Muscle of leg (tissue), 3 donors: ENCODE measurements at regions not wholly inside any gene's neighbourhood (a gene's known extent, or its start where the extent isn't known, plus 50 kb on each side); places are given as distances from the start of the nearest gene placed in this dataset.

Experiments used
- DNase-seq: peaks from one replicate; pipeline ENCODE4 v3.0.0; 2013
- H3K27ac ChIP-seq: one replicate; pipeline ENCODE4 v1.5.1; 2013; ENCODE audit warnings: mild to moderate bottlenecking, low read length, control low read depth
- H3K27me3 ChIP-seq: one replicate; pipeline ENCODE4 v1.6.1; 2013; ENCODE audit warnings: low read length; ENCODE audit not compliant: control insufficient read depth, insufficient read depth
- H3K36me3 ChIP-seq: one replicate; pipeline ENCODE4 v1.6.1; 2013; ENCODE audit warnings: low read length; ENCODE audit not compliant: control insufficient read depth, insufficient read depth
- H3K4me1 ChIP-seq: one replicate; pipeline ENCODE4 v1.6.1; 2013; ENCODE audit warnings: low read length; ENCODE audit not compliant: control insufficient read depth, insufficient read depth
- H3K4me3 ChIP-seq: one replicate; pipeline ENCODE4 v1.5.1; 2013; ENCODE audit warnings: low read length, control low read depth
- H3K9me3 ChIP-seq: replicated peaks from 2 replicates; pipeline ENCODE4 v1.6.1; 2013; ENCODE audit warnings: low read depth, low read length; ENCODE audit not compliant: control insufficient read depth
- WGBS: methylation state at CpG from one replicate; pipeline ENCODE4 v1.1.5; 2013; ENCODE audit warnings: missing lambda C conversion rate; ENCODE audit not compliant: insufficient coverage; 5-methylcytosine and 5-hydroxymethylcytosine counted together

GRCh38 chr17:45648642-45649041 lies 135.5 kb upstream of the CRHR1 start:
- H3K4me1 ChIP-seq: no peaks in the 10 kb centered on the region
- no peak for DNase-seq
- 71% methylated on average over 4 of the region's 6 CpGs for WGBS
- H3K27me3 ChIP-seq: peaks cover 19% of the 10 kb centered on the region
- H3K27ac ChIP-seq: no peak overlapping the region
- H3K36me3 ChIP-seq: no peaks in the 10 kb centered on the region
- no peak overlapping the region for H3K4me3 ChIP-seq
- no peaks in the 10 kb centered on the region for H3K9me3 ChIP-seq

- WGBS: 75% methylated on average over 4 of the region's 5 CpGs
- H3K27me3 ChIP-seq: peaks cover 19% of the 10 kb centered on the region
- no peak for DNase-seq
These were observed 134.3 kb upstream of the CRHR1 start for GRCh38 chr17:45649796-45650195.

GRCh38 chr17:45650561-45650960 lies 133.6 kb upstream of the CRHR1 start:
- WGBS: 38% methylated on average over 8 of the region's 10 CpGs
- Histone ChIP-seq H3K4me3 (no peak overlapping the region), H3K27me3 (peaks cover 19% of the 10 kb centered on the region), H3K27ac (no peak overlapping the region), H3K9me3 (no peaks in the 10 kb centered on the region), H3K36me3 (no peaks in the 10 kb centered on the region), H3K4me1 (no peaks in the 10 kb centered on the region)
- DNase-seq: no peak

More at GRCh38 chr17:45649796-45650195, 134.3 kb upstream of the CRHR1 start:
- Histone ChIP-seq H3K4me3 (no peak overlapping the region), H3K27ac (no peak overlapping the region), H3K9me3 (no peaks in the 10 kb centered on the region), H3K36me3 (no peaks in the 10 kb centered on the region), H3K4me1 (no peaks in the 10 kb centered on the region)

DNA sequence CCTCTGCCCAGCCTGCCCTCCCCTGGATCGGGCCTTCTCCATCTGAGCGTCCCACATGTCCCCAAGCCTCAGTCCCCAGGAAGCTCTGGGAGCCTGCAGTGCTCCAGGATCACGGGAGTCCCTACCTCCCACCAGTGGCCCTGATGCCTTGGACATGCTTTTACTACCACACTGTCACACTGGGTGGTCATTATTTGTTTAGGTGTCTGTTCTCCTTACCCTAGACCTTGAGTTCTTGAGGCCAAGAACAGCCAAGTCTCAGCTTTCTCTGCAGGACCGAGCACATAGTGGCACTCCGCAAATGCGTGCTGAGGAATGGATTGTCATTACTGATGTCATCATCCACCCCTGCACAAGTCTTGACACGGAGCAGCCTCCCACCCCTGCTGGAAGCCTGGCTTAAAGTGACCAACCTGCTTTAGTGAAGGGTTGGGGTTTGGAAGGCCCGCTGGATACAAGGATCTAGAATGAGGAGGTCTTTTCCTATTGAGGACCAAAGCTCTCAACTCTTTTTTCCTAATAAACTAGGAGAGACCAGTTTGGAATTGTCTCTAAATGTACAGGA lies 132.9 kb upstream of the CRHR1 start:
- Histone ChIP-seq H3K4me1 (no peaks in the 10 kb centered on the region), H3K4me3 (no peak overlapping the region), H3K27ac (no peak overlapping the region), H3K36me3 (no peaks in the 10 kb centered on the region), H3K9me3 (no peaks in the 10 kb centered on the region), H3K27me3 (peaks cover 18% of the 10 kb centered on the region)
- 57% methylated on average over 1 of the region's 8 CpGs for WGBS
- no peak for DNase-seq

GRCh38 chr17:45653616-45654015 lies 130.5 kb upstream of the CRHR1 start:
- peaks cover 14% of the 10 kb centered on the region for H3K27me3 ChIP-seq
- 49% methylated on average over 4 of the region's 4 CpGs for WGBS
- no peaks in the 10 kb centered on the region for H3K9me3 ChIP-seq
- no peak overlapping the region for H3K4me3 ChIP-seq
- no peaks in the 10 kb centered on the region for H3K4me1 ChIP-seq
- H3K27ac ChIP-seq: no peak overlapping the region
- H3K36me3 ChIP-seq: no peaks in the 10 kb centered on the region
- DNase-seq: no peak

- Histone ChIP-seq H3K4me3 (no peak overlapping the region), H3K27ac (no peak overlapping the region), H3K9me3 (no peaks in the 10 kb centered on the region), H3K27me3 (peaks cover 6% of the 10 kb centered on the region), H3K4me1 (no peaks in the 10 kb centered on the region), H3K36me3 (no peaks in the 10 kb centered on the region)
- WGBS: 83% methylated on average over 10 of the region's 11 CpGs
- DNase-seq: no peak
These were observed 127.5 kb upstream of the CRHR1 start for GRCh38 chr17:45656527-45657181.

GRCh38 chr17:45660474-45660873 lies 123.6 kb upstream of the CRHR1 start:
- Histone ChIP-seq H3K27ac (no peak overlapping the region), H3K4me3 (no peak overlapping the region), H3K4me1 (no peaks in the 10 kb centered on the region), H3K36me3 (no peaks in the 10 kb centered on the region), H3K9me3 (peaks cover 4% of the 10 kb centered on the region), H3K27me3 (peaks cover 14% of the 10 kb centered on the region)
- WGBS: 15% methylated on average over 3 of the region's 4 CpGs
- DNase-seq: no peak

DNA sequence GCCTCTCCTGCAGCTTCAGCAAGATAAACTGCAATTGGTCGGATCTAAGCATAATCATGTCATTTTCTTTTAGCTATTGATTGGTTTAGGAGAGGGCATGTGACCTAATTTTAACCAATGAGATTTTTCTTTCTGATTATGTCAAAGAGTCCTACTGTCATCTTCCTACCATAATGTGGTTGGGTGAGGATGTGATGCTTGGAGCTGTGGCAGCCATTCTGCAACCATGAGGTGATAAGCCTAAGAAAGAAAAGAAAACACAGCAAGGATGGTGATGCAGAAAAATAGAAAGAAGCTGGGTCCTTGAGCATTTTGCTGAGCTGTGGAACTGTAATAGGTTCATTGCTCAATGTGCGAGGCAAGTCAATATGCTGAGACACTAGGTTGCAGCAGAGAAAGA lies 121.7 kb upstream of the CRHR1 start:
- H3K4me3 ChIP-seq: no peak overlapping the region
- 92% methylated on average over 1 of the region's 2 CpGs for WGBS
- no peak for DNase-seq
- no peaks in the 10 kb centered on the region for H3K4me1 ChIP-seq
- H3K36me3 ChIP-seq: no peaks in the 10 kb centered on the region
- H3K27me3 ChIP-seq: peaks cover 18% of the 10 kb centered on the region
- H3K27ac ChIP-seq: no peak overlapping the region
- H3K9me3 ChIP-seq: peaks cover 4% of the 10 kb centered on the region

DNA sequence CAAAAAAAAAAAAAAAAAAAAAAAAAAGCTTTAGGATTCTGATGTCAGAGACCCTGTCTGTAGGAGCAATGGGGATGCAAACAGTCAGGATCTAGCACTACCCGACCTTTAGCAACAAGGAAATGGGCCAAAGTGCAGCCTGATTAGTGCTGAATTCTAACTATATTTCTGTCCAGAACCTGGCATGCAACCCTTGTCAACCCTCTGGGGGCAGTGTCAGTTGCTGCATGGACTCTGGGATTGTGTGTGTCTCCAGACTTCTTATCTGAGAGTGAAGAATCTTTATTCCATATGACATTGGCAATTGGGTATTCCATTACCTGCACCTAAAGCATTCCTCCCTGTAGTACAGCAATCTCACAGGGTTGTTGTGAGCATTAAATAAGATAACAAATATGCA lies 120.3 kb upstream of the CRHR1 start:
- DNase-seq: no peak
- Histone ChIP-seq H3K27me3 (peaks cover 18% of the 10 kb centered on the region), H3K36me3 (no peaks in the 10 kb centered on the region), H3K4me3 (no peak overlapping the region), H3K9me3 (peaks cover 4% of the 10 kb centered on the region), H3K4me1 (no peaks in the 10 kb centered on the region), H3K27ac (no peak overlapping the region)
- WGBS: no CpG with 5 or more reads among the region's 1 CpG

DNA sequence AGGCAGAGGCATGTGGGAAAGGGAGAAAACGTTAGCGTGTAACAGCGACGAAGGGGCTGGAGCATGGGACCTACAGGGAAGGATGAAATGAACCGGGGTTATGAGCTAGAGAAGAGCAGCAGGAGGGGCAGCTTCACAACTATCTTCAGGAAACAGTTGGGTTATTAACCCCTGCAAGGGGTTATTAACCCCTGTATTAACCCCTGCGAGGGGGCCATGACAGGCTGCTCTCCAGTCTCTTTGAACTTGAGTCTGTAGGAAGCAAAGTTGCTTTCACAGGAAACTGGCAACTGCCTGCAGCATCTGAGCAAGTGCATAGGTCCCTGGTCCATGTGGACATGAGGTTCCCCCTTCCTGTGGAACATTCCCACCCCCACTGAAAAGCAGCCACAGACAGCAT lies 119.2 kb upstream of the CRHR1 start:
- H3K36me3 ChIP-seq: no peaks in the 10 kb centered on the region
- 10% methylated on average over 5 of the region's 6 CpGs for WGBS
- DNase-seq: no peak
- no peak overlapping the region for H3K4me3 ChIP-seq
- peaks cover 18% of the 10 kb centered on the region for H3K27me3 ChIP-seq
- no peak overlapping the region for H3K27ac ChIP-seq
- peaks cover 4% of the 10 kb centered on the region for H3K9me3 ChIP-seq
- no peaks in the 10 kb centered on the region for H3K4me1 ChIP-seq
